ENCODE measurements at regions not wholly inside any gene's neighbourhood (a gene's known extent, or its start where the extent isn't known, plus 50 kb on each side); places are given as distances from the start of the nearest gene placed in this dataset.

GRCh38 chr16:85162478-85163277 lies 50.4 kb upstream of the CIBAR2 start:
- TF ChIP-seq CTCF (IDR thresholded peaks at IDR 0.05; ENCODE audit: poor library complexity) (no peak), EZH2phosphoT487 (IDR thresholded peaks at IDR 0.05; ENCODE audit: low read depth, severe bottlenecking, unreplicated experiment) (no peak)

All from hepatocyte (in vitro differentiated cells).